ENCODE measurements at regions not wholly inside any gene's neighbourhood (a gene's known extent, or its start where the extent isn't known, plus 50 kb on each side); places are given as distances from the start of the nearest gene placed in this dataset.

DNA sequence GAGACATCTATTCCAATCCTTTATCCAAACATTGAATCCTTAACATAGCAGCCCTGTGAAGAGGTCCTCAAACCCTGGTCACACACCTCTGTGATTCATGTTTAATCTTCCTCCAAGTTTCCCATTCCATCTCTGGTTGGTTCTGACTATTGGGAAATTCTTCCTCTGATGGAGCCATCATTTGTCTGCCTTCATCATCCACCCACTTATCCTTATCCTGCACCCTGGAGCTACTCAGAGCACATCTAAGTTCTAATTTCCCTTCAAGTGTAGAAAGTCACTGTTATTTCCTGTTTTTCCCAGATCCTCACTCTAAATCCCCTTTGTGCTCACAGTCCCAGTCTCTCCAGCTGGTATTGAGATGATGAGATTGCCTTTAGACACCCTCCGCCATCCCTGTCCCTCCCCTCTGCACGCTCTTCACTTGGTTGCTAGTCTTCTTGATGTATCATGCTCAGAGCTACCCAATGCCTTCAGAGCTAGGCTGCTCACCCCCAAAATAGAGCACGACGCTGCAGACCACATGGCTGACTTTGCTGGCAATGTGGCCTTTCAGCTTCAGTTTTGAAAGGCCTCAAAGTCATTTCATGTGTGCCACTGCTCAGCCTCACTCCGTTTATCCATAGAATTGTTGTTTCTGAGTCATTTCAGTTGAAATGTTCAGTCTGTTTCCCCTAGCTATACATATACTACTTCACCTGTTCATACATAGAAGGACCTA, 154.3 kb downstream of the PALM2AKAP2 start:
- TF ChIP-seq, protein P1, sequence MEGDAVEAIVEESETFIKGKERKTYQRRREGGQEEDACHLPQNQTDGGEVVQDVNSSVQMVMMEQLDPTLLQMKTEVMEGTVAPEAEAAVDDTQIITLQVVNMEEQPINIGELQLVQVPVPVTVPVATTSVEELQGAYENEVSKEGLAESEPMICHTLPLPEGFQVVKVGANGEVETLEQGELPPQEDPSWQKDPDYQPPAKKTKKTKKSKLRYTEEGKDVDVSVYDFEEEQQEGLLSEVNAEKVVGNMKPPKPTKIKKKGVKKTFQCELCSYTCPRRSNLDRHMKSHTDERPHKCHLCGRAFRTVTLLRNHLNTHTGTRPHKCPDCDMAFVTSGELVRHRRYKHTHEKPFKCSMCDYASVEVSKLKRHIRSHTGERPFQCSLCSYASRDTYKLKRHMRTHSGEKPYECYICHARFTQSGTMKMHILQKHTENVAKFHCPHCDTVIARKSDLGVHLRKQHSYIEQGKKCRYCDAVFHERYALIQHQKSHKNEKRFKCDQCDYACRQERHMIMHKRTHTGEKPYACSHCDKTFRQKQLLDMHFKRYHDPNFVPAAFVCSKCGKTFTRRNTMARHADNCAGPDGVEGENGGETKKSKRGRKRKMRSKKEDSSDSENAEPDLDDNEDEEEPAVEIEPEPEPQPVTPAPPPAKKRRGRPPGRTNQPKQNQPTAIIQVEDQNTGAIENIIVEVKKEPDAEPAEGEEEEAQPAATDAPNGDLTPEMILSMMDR (IDR thresholded peaks at IDR 0.05; ENCODE audit: insufficient read depth, low read depth, low read length), result no peak
- no peak for TF ChIP-seq EZH2 (IDR thresholded peaks at IDR 0.05; ENCODE audit: insufficient read depth, low read length)
- Histone ChIP-seq H4K20me1 (ENCODE audit: insufficient read depth, low read length) (no peaks in the 10 kb centered on the region), H3K36me3 (ENCODE audit: insufficient read depth, low read length) (no peaks in the 10 kb centered on the region), H3K27ac (ENCODE audit: low read depth, low read length) (peak overlapping the region; percentile 60), H3K79me2 (ENCODE audit: insufficient read depth, low read length) (no peaks in the 10 kb centered on the region), H3K4me1 (ENCODE audit: insufficient read depth, low read length) (peaks cover 19% of the 10 kb centered on the region), H3K9ac (ENCODE audit: low read length) (peak overlapping the region; percentile 38), H3K4me2 (ENCODE audit: low read length) (peak overlapping the region; percentile 38), H3K4me3 (ENCODE audit: insufficient read depth, low read depth, low read length) (no peak overlapping the region), H3K27me3 (ENCODE audit: insufficient read depth, low read length) (no peaks in the 10 kb centered on the region), H2AFZ (ENCODE audit: low read depth, low read length) (no peak overlapping the region), H3K9me3 (ENCODE audit: insufficient read depth, low read depth, low read length) (no peaks in the 10 kb centered on the region)
- DNase-seq (ENCODE audit: low read depth) (no peak), FAIRE-seq (no peak)
- Mint-ChIP-seq H3K4me1 (ENCODE audit: low read depth, unreplicated experiment) (peaks cover 20% of the 10 kb centered on the region), H3K27ac (ENCODE audit: unreplicated experiment) (peak overlapping the region; percentile 92), H3K4me3 (ENCODE audit: unreplicated experiment) (peak overlapping the region; percentile 9), H3K27me3 (ENCODE audit: low read depth, unreplicated experiment) (no peaks in the 10 kb centered on the region), H3K36me3 (ENCODE audit: low read depth, unreplicated experiment) (peaks cover 18% of the 10 kb centered on the region), H3K9me3 (ENCODE audit: unreplicated experiment) (no peaks in the 10 kb centered on the region)

DNA sequence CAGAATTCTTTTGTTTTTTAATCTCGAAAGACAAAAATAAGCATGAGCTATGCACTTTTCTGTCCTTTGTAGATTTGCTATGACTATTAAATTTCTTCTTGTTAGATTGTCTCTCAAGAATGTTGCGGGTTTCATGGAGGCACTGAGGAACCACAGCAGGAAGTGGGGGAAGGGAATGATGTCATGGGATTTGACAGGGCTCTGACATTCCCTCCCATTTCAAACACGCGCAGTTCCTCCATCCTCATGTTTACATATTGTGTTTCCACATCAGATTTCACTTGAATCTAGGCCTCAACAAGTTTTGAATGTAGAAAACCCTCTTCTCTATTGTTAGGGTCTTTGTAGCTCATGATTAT, 154.8 kb downstream of the PALM2AKAP2 start:
- Histone ChIP-seq H3K4me2 (ENCODE audit: low read length) (peak overlapping the region; percentile 38), H3K9ac (ENCODE audit: low read length) (peak overlapping the region; percentile 38), H3K36me3 (ENCODE audit: insufficient read depth, low read length) (no peaks in the 10 kb centered on the region), H3K79me2 (ENCODE audit: insufficient read depth, low read length) (no peaks in the 10 kb centered on the region), H3K4me3 (ENCODE audit: insufficient read depth, low read depth, low read length) (no peak overlapping the region), H2AFZ (ENCODE audit: low read depth, low read length) (no peak overlapping the region), H3K27me3 (ENCODE audit: insufficient read depth, low read length) (no peaks in the 10 kb centered on the region), H3K4me1 (ENCODE audit: insufficient read depth, low read length) (peaks cover 19% of the 10 kb centered on the region), H3K27ac (ENCODE audit: low read depth, low read length) (peak overlapping the region; percentile 66), H4K20me1 (ENCODE audit: insufficient read depth, low read length) (no peaks in the 10 kb centered on the region), H3K9me3 (ENCODE audit: insufficient read depth, low read depth, low read length) (no peaks in the 10 kb centered on the region)
- no peaks in the 10 kb centered on the region for H3K27me3 Mint-ChIP-seq (ENCODE audit: low read depth, unreplicated experiment)
- peaks cover 16% of the 10 kb centered on the region for H3K36me3 Mint-ChIP-seq (ENCODE audit: low read depth, unreplicated experiment)
- H3K4me1 Mint-ChIP-seq (ENCODE audit: low read depth, unreplicated experiment), result peaks cover 20% of the 10 kb centered on the region
- H3K9me3 Mint-ChIP-seq (ENCODE audit: unreplicated experiment), result no peaks in the 10 kb centered on the region
- H3K4me3 Mint-ChIP-seq (ENCODE audit: unreplicated experiment), result peak overlapping the region; percentile 20
- no peak for TF ChIP-seq EZH2 (IDR thresholded peaks at IDR 0.05; ENCODE audit: insufficient read depth, low read length)
- TF ChIP-seq, protein P1 (IDR thresholded peaks at IDR 0.05; ENCODE audit: insufficient read depth, low read depth, low read length), result no peak
- peak overlapping the region; percentile 92 for H3K27ac Mint-ChIP-seq (ENCODE audit: unreplicated experiment)
- no peak for FAIRE-seq
- peak; percentile 86 for DNase-seq (ENCODE audit: low read depth)

DNA sequence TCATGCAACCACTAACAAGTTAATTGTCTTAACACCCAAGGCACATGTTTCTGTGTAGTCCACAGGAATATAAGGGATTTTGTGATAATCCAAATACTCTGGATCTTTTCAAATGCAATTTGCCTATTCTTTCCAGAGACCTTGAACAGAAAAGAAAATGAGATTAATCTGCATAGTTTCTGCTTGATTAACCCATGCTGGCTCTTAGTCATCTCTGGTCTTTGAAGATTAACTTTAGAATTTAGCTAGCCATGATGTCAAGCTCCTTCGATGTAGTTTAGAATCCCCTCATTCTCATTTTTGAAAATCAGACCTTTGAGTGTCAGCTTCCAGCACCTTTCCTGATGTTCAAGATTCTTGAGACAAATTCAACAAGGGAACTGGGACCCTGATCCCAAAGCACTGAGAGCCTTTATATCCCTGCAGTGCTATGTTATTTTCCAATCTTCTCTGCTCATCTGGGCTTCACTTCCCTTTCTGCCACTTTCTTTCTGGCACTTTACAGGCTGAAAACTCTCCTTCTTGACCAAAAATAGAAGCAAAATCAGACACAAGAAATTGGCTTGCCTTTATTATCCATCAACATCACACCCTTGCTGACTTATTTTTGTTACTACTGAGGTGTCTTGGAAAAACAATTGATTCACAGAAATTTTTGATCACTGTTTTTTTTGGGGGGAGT, 155.5 kb downstream of the PALM2AKAP2 start:
- H3K27me3 Mint-ChIP-seq (ENCODE audit: low read depth, unreplicated experiment), result no peaks in the 10 kb centered on the region
- no peaks in the 10 kb centered on the region for H4K20me1 ChIP-seq (ENCODE audit: insufficient read depth, low read length)
- no peaks in the 10 kb centered on the region for H3K79me2 ChIP-seq (ENCODE audit: insufficient read depth, low read length)
- peak overlapping the region; percentile 66 for H3K27ac ChIP-seq (ENCODE audit: low read depth, low read length)
- H3K4me1 ChIP-seq (ENCODE audit: insufficient read depth, low read length), result peaks cover 19% of the 10 kb centered on the region
- peaks cover 11% of the 10 kb centered on the region for H3K36me3 Mint-ChIP-seq (ENCODE audit: low read depth, unreplicated experiment)
- H3K4me3 ChIP-seq (ENCODE audit: insufficient read depth, low read depth, low read length), result no peak overlapping the region
- H3K9me3 Mint-ChIP-seq (ENCODE audit: unreplicated experiment), result no peaks in the 10 kb centered on the region
- no peak overlapping the region for H3K27ac Mint-ChIP-seq (ENCODE audit: unreplicated experiment)
- FAIRE-seq, result peak; percentile 60
- H3K27me3 ChIP-seq (ENCODE audit: insufficient read depth, low read length), result no peaks in the 10 kb centered on the region
- no peak overlapping the region for H3K9ac ChIP-seq (ENCODE audit: low read length)
- H3K9me3 ChIP-seq (ENCODE audit: insufficient read depth, low read depth, low read length), result no peaks in the 10 kb centered on the region
- H2AFZ ChIP-seq (ENCODE audit: low read depth, low read length), result no peak overlapping the region
- no peaks in the 10 kb centered on the region for H3K36me3 ChIP-seq (ENCODE audit: insufficient read depth, low read length)
- H3K4me1 Mint-ChIP-seq (ENCODE audit: low read depth, unreplicated experiment), result peaks cover 20% of the 10 kb centered on the region
- TF ChIP-seq EZH2 (IDR thresholded peaks at IDR 0.05; ENCODE audit: insufficient read depth, low read length), result no peak
- TF ChIP-seq, protein P1 (IDR thresholded peaks at IDR 0.05; ENCODE audit: insufficient read depth, low read depth, low read length), result no peak
- H3K4me3 Mint-ChIP-seq (ENCODE audit: unreplicated experiment), result no peak overlapping the region
- H3K4me2 ChIP-seq (ENCODE audit: low read length), result peak overlapping the region; percentile 38
- DNase-seq (ENCODE audit: low read depth), result peak; percentile 74
